Neural progenitor cell (in vitro differentiated cells): ENCODE measurements at regions not wholly inside any gene's neighbourhood (a gene's known extent, or its start where the extent isn't known, plus 50 kb on each side); places are given as distances from the start of the nearest gene placed in this dataset.

ENCODE experiments used
- CTCF ChIP-seq: fragments of 200-600 bp; sonication (generic); IDR thresholded peaks from 2 replicates; pipeline ENCODE4 v1.5.1; 2017; ENCODE audit warnings: antibody characterized with exemption, mild to moderate bottlenecking
- EZH2 ChIP-seq: fragments of 200-600 bp; sonication (generic); IDR thresholded peaks from 2 replicates; pipeline ENCODE4 v1.6.1; 2017; ENCODE audit warnings: antibody characterized with exemption, mild to moderate bottlenecking, moderate library complexity

DNA sequence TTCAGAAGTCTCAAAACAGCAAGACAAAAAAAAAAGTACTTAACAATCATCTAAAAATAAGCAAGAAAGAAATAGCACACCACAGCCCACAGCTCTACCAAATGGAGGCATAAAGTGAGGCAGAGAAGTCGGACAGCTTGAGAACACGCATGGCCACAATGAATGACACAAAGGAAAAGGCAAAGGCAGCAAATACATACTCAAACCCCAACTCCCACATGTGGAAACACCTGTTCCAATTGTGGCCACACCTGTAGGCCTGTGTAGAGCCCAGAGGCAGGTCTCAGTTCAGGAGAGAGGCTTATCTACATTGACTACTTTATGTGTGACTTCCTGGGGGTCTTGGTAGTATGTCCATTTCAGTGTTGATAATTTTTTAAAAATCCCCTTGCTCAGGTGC, 543.5 kb downstream of the LMO4 start:
- TF ChIP-seq CTCF = no peak
- TF ChIP-seq EZH2 = no peak
